ENCODE measurements at regions not wholly inside any gene's neighbourhood (a gene's known extent, or its start where the extent isn't known, plus 50 kb on each side); places are given as distances from the start of the nearest gene placed in this dataset.

- TF ChIP-seq TAF1 (IDR thresholded peaks at IDR 0.05; ENCODE audit: borderline replicate concordance, insufficient read depth, low read length): no peak
- TF ChIP-seq SIN3A (IDR thresholded peaks at IDR 0.05; ENCODE audit: borderline replicate concordance, insufficient read depth, low read length): no peak
- TF ChIP-seq, protein P1, sequence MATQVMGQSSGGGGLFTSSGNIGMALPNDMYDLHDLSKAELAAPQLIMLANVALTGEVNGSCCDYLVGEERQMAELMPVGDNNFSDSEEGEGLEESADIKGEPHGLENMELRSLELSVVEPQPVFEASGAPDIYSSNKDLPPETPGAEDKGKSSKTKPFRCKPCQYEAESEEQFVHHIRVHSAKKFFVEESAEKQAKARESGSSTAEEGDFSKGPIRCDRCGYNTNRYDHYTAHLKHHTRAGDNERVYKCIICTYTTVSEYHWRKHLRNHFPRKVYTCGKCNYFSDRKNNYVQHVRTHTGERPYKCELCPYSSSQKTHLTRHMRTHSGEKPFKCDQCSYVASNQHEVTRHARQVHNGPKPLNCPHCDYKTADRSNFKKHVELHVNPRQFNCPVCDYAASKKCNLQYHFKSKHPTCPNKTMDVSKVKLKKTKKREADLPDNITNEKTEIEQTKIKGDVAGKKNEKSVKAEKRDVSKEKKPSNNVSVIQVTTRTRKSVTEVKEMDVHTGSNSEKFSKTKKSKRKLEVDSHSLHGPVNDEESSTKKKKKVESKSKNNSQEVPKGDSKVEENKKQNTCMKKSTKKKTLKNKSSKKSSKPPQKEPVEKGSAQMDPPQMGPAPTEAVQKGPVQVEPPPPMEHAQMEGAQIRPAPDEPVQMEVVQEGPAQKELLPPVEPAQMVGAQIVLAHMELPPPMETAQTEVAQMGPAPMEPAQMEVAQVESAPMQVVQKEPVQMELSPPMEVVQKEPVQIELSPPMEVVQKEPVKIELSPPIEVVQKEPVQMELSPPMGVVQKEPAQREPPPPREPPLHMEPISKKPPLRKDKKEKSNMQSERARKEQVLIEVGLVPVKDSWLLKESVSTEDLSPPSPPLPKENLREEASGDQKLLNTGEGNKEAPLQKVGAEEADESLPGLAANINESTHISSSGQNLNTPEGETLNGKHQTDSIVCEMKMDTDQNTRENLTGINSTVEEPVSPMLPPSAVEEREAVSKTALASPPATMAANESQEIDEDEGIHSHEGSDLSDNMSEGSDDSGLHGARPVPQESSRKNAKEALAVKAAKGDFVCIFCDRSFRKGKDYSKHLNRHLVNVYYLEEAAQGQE (IDR thresholded peaks at IDR 0.05; ENCODE audit: insufficient read depth in 1 of 2, low read depth in 2 of 2, low read length in 2 of 2): no peak
- TF ChIP-seq FOXP2 (optimal IDR thresholded peaks at IDR 0.05; ENCODE audit: borderline replicate concordance, extremely low read depth, extremely low read length, insufficient read depth): no peak
- TF ChIP-seq POLR2AphosphoS5 (IDR thresholded peaks at IDR 0.05; ENCODE audit: low read depth, low read length): no peak
Observed at GRCh38 chr5:34545626-34546025, 110.5 kb upstream of the RAI14 start.

DNA sequence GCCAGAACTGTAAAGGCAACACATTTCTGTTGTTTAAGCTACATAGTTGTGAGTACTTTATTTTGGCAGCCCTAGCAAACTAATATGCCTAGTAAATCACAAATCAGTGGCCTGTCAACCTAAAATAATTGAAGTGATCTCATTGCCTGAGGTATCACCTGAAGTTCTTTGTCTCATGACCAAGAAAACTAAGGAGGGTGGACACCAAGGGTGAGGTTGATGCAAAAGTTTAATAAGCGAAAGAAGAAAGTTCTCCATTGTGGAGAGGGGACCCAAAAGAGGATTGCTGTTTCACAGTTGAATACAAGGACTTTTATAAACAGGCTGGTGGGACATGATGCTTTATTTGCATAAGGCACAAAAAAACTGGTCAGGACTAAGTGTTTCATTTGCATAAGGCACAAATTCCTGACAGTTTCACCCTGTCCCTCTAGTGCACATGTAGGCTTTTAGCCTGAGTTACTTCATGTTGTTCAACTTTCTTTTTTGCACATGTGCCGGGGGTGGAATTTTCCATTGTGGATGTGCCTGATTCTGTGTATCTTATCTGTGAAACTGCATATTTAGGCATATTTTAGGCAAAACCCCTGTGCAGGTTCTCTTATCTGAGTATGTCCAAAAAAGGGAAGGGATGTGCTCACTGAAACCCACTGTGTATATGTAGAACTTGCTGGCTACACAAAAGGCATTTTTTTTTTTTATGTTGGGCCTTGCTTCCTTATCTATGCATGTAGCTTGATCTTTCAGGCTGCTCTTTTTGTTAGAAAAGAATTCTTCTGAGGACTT is 108.6 kb upstream of the RAI14 start:
- TF ChIP-seq POLR2AphosphoS5 (IDR thresholded peaks at IDR 0.05; ENCODE audit: low read depth, low read length) (no peak), SIN3A (IDR thresholded peaks at IDR 0.05; ENCODE audit: borderline replicate concordance, insufficient read depth, low read length) (no peak), TAF1 (IDR thresholded peaks at IDR 0.05; ENCODE audit: borderline replicate concordance, insufficient read depth, low read length) (no peak), FOXP2 (optimal IDR thresholded peaks at IDR 0.05; ENCODE audit: borderline replicate concordance, extremely low read depth, extremely low read length, insufficient read depth) (no peak)
- TF ChIP-seq, protein P1 (IDR thresholded peaks at IDR 0.05; ENCODE audit: insufficient read depth in 1 of 2, low read depth in 2 of 2, low read length in 2 of 2): no peak

- TF ChIP-seq, protein P1 (IDR thresholded peaks at IDR 0.05; ENCODE audit: insufficient read depth in 1 of 2, low read depth in 2 of 2, low read length in 2 of 2): no peak
- TF ChIP-seq SIN3A (IDR thresholded peaks at IDR 0.05; ENCODE audit: borderline replicate concordance, insufficient read depth, low read length): no peak
- TF ChIP-seq POLR2AphosphoS5 (IDR thresholded peaks at IDR 0.05; ENCODE audit: low read depth, low read length): no peak
- TF ChIP-seq TAF1 (IDR thresholded peaks at IDR 0.05; ENCODE audit: borderline replicate concordance, insufficient read depth, low read length): no peak
- no peak for TF ChIP-seq FOXP2 (optimal IDR thresholded peaks at IDR 0.05; ENCODE audit: borderline replicate concordance, extremely low read depth, extremely low read length, insufficient read depth)
Observed at GRCh38 chr5:34548086-34548403, 108.1 kb upstream of the RAI14 start.

DNA sequence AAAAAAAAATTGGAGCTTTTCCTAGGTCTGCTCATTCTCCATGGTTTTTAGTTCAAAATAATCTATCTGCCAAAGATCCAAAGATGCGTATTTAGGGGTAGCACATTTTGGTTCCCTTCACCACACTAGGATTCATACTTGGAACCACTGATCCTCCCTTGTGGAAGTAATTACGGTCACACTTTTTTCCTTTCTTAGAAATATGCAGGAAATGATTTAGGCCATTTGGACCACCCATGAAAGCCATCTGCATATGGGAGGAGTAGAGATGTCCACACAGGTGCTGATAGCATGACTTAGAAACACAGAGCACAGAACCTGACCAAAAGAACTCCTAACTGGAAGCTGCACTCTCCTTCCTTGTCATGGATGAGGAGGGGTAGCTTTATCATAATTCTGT is 105.9 kb upstream of the RAI14 start:
- no peak for TF ChIP-seq POLR2AphosphoS5 (IDR thresholded peaks at IDR 0.05; ENCODE audit: low read depth, low read length)
- TF ChIP-seq, protein P1 (IDR thresholded peaks at IDR 0.05; ENCODE audit: insufficient read depth in 1 of 2, low read depth in 2 of 2, low read length in 2 of 2): no peak
- TF ChIP-seq TAF1 (IDR thresholded peaks at IDR 0.05; ENCODE audit: borderline replicate concordance, insufficient read depth, low read length): no peak
- TF ChIP-seq FOXP2 (optimal IDR thresholded peaks at IDR 0.05; ENCODE audit: borderline replicate concordance, extremely low read depth, extremely low read length, insufficient read depth): no peak
- no peak for TF ChIP-seq SIN3A (IDR thresholded peaks at IDR 0.05; ENCODE audit: borderline replicate concordance, insufficient read depth, low read length)
